ENCODE measurements at regions not wholly inside any gene's neighbourhood (a gene's known extent, or its start where the extent isn't known, plus 50 kb on each side); places are given as distances from the start of the nearest gene placed in this dataset.

GRCh38 chr10:120960725-120961124, 109.6 kb downstream of the WDR11 start:
- H3K4me3 ChIP-seq (ENCODE audit: low read depth in 1 of 2, low read length in 2 of 2) = no peak overlapping the region
- 94 to 95% methylated on average over 7 of the region's 7 CpGs for WGBS, 2 donors
- H3K27ac ChIP-seq (ENCODE audit: low read depth in 2 of 2, low read length in 1 of 2) = no peak overlapping the region
- peaks cover 3 to 11% of the 10 kb centered on the region in 2 donors for H3K4me1 ChIP-seq (ENCODE audit: control insufficient read depth in 2 of 2, insufficient read depth in 2 of 2, low read length in 1 of 2)
- H3K36me3 ChIP-seq (ENCODE audit: control insufficient read depth in 2 of 2, insufficient read depth in 2 of 2, low read length in 1 of 2) = no peaks in the 10 kb centered on the region
- no peaks in the 10 kb centered on the region for H3K27me3 ChIP-seq (ENCODE audit: control insufficient read depth in 1 of 2, insufficient read depth in 2 of 2, low read length in 2 of 2)
- no peaks in the 10 kb centered on the region for H3K9me3 ChIP-seq (ENCODE audit: control insufficient read depth in 2 of 2, insufficient read depth in 1 of 2, low read depth in 1 of 2, low read length in 1 of 2)

GRCh38 chr10:120961795-120962755, 110.9 kb downstream of the WDR11 start:
- no peaks in the 10 kb centered on the region for H3K27me3 ChIP-seq (ENCODE audit: control insufficient read depth in 1 of 2, insufficient read depth in 2 of 2, low read length in 2 of 2)
- no peaks in the 10 kb centered on the region for H3K9me3 ChIP-seq (ENCODE audit: control insufficient read depth in 2 of 2, insufficient read depth in 1 of 2, low read depth in 1 of 2, low read length in 1 of 2)
- no peak overlapping the region for H3K4me3 ChIP-seq (ENCODE audit: low read depth in 1 of 2, low read length in 2 of 2)
- WGBS, 2 donors = 78 to 83% methylated on average over 17 of the region's 17 CpGs
- H3K36me3 ChIP-seq (ENCODE audit: control insufficient read depth in 2 of 2, insufficient read depth in 2 of 2, low read length in 1 of 2) = no peaks in the 10 kb centered on the region
- H3K27ac ChIP-seq (ENCODE audit: low read depth in 2 of 2, low read length in 1 of 2) = no peak overlapping the region
- peaks cover 3 to 11% of the 10 kb centered on the region in 2 donors for H3K4me1 ChIP-seq (ENCODE audit: control insufficient read depth in 2 of 2, insufficient read depth in 2 of 2, low read length in 1 of 2)

GRCh38 chr10:120962756-120963593, 111.8 kb downstream of the WDR11 start:
- Histone ChIP-seq H3K4me1 (ENCODE audit: control insufficient read depth in 2 of 2, insufficient read depth in 2 of 2, low read length in 1 of 2) (peaks cover 3 to 11% of the 10 kb centered on the region in 2 donors), H3K36me3 (ENCODE audit: control insufficient read depth in 2 of 2, insufficient read depth in 2 of 2, low read length in 1 of 2) (no peaks in the 10 kb centered on the region), H3K27ac (ENCODE audit: low read depth in 2 of 2, low read length in 1 of 2) (no peak overlapping the region), H3K4me3 (ENCODE audit: low read depth in 1 of 2, low read length in 2 of 2) (no peak overlapping the region), H3K9me3 (ENCODE audit: control insufficient read depth in 2 of 2, insufficient read depth in 1 of 2, low read depth in 1 of 2, low read length in 1 of 2) (no peaks in the 10 kb centered on the region), H3K27me3 (ENCODE audit: control insufficient read depth in 1 of 2, insufficient read depth in 2 of 2, low read length in 2 of 2) (no peaks in the 10 kb centered on the region)
- 37 to 42% methylated on average over 23 of the region's 23 CpGs for WGBS, 2 donors

- 69 to 71% methylated on average over 5 of the region's 5 CpGs for WGBS, 2 donors
- H3K4me3 ChIP-seq (ENCODE audit: low read depth in 1 of 2, low read length in 2 of 2) = no peak overlapping the region
- H3K4me1 ChIP-seq (ENCODE audit: control insufficient read depth in 2 of 2, insufficient read depth in 2 of 2, low read length in 1 of 2) = peaks cover 3 to 11% of the 10 kb centered on the region in 2 donors
- no peaks in the 10 kb centered on the region for H3K36me3 ChIP-seq (ENCODE audit: control insufficient read depth in 2 of 2, insufficient read depth in 2 of 2, low read length in 1 of 2)
- H3K27me3 ChIP-seq (ENCODE audit: control insufficient read depth in 1 of 2, insufficient read depth in 2 of 2, low read length in 2 of 2) = no peaks in the 10 kb centered on the region
- no peak overlapping the region for H3K27ac ChIP-seq (ENCODE audit: low read depth in 2 of 2, low read length in 1 of 2)
- no peaks in the 10 kb centered on the region for H3K9me3 ChIP-seq (ENCODE audit: control insufficient read depth in 2 of 2, insufficient read depth in 1 of 2, low read depth in 1 of 2, low read length in 1 of 2)
Observed at GRCh38 chr10:120963594-120964220, 112.5 kb downstream of the WDR11 start.

- no peaks in the 10 kb centered on the region for H3K27me3 ChIP-seq (ENCODE audit: control insufficient read depth in 1 of 2, insufficient read depth in 2 of 2, low read length in 2 of 2)
- no peaks in the 10 kb centered on the region for H3K9me3 ChIP-seq (ENCODE audit: control insufficient read depth in 2 of 2, insufficient read depth in 1 of 2, low read depth in 1 of 2, low read length in 1 of 2)
- no peaks in the 10 kb centered on the region for H3K36me3 ChIP-seq (ENCODE audit: control insufficient read depth in 2 of 2, insufficient read depth in 2 of 2, low read length in 1 of 2)
- H3K4me1 ChIP-seq (ENCODE audit: control insufficient read depth in 2 of 2, insufficient read depth in 2 of 2, low read length in 1 of 2) = peaks cover 3 to 11% of the 10 kb centered on the region in 2 donors
- H3K27ac ChIP-seq (ENCODE audit: low read depth in 2 of 2, low read length in 1 of 2) = no peak overlapping the region
- WGBS, 2 donors = 88 to 91% methylated on average over 6 of the region's 6 CpGs
- no peak overlapping the region for H3K4me3 ChIP-seq (ENCODE audit: low read depth in 1 of 2, low read length in 2 of 2)
Observed at GRCh38 chr10:120966657-120967045, 115.5 kb downstream of the WDR11 start.

- no peak overlapping the region for H3K27ac ChIP-seq (ENCODE audit: low read depth in 2 of 2, low read length in 1 of 2)
- no peak overlapping the region for H3K4me3 ChIP-seq (ENCODE audit: low read depth in 1 of 2, low read length in 2 of 2)
- H3K4me1 ChIP-seq (ENCODE audit: control insufficient read depth in 2 of 2, insufficient read depth in 2 of 2, low read length in 1 of 2) = peaks cover 3 to 5% of the 10 kb centered on the region in 2 donors
- WGBS, 2 donors = 69 to 72% methylated on average over 5 of the region's 5 CpGs
- H3K9me3 ChIP-seq (ENCODE audit: control insufficient read depth in 2 of 2, insufficient read depth in 1 of 2, low read depth in 1 of 2, low read length in 1 of 2) = peaks cover 3 to 4% of the 10 kb centered on the region in 2 donors
- H3K27me3 ChIP-seq (ENCODE audit: control insufficient read depth in 1 of 2, insufficient read depth in 2 of 2, low read length in 2 of 2) = no peaks in the 10 kb centered on the region
- H3K36me3 ChIP-seq (ENCODE audit: control insufficient read depth in 2 of 2, insufficient read depth in 2 of 2, low read length in 1 of 2) = no peaks in the 10 kb centered on the region
Observed at GRCh38 chr10:120969219-120969645, 118.1 kb downstream of the WDR11 start.

- H3K4me1 ChIP-seq (ENCODE audit: control insufficient read depth in 2 of 2, insufficient read depth in 2 of 2, low read length in 1 of 2) = no peaks in the 10 kb centered on the region
- H3K9me3 ChIP-seq (ENCODE audit: control insufficient read depth in 2 of 2, insufficient read depth in 1 of 2, low read depth in 1 of 2, low read length in 1 of 2) = peaks cover 6 to 9% of the 10 kb centered on the region in 2 donors
- H3K27me3 ChIP-seq (ENCODE audit: control insufficient read depth in 1 of 2, insufficient read depth in 2 of 2, low read length in 2 of 2) = no peaks in the 10 kb centered on the region
- no peaks in the 10 kb centered on the region for H3K36me3 ChIP-seq (ENCODE audit: control insufficient read depth in 2 of 2, insufficient read depth in 2 of 2, low read length in 1 of 2)
- H3K27ac ChIP-seq (ENCODE audit: low read depth in 2 of 2, low read length in 1 of 2) = no peak overlapping the region
- no peak overlapping the region for H3K4me3 ChIP-seq (ENCODE audit: low read depth in 1 of 2, low read length in 2 of 2)
- 54 to 57% methylated on average over 9 of the region's 9 CpGs for WGBS, 2 donors
Observed at GRCh38 chr10:120970595-120971529, 119.7 kb downstream of the WDR11 start.

- Histone ChIP-seq H3K27ac (ENCODE audit: low read depth in 2 of 2, low read length in 1 of 2) (no peak overlapping the region), H3K9me3 (ENCODE audit: control insufficient read depth in 2 of 2, insufficient read depth in 1 of 2, low read depth in 1 of 2, low read length in 1 of 2) (peaks cover 6 to 9% of the 10 kb centered on the region in 2 donors), H3K27me3 (ENCODE audit: control insufficient read depth in 1 of 2, insufficient read depth in 2 of 2, low read length in 2 of 2) (peaks cover 0 to 3% of the 10 kb centered on the region in 2 donors), H3K4me1 (ENCODE audit: control insufficient read depth in 2 of 2, insufficient read depth in 2 of 2, low read length in 1 of 2) (no peaks in the 10 kb centered on the region), H3K4me3 (ENCODE audit: low read depth in 1 of 2, low read length in 2 of 2) (no peak overlapping the region), H3K36me3 (ENCODE audit: control insufficient read depth in 2 of 2, insufficient read depth in 2 of 2, low read length in 1 of 2) (no peaks in the 10 kb centered on the region)
- WGBS, 2 donors = 39 to 49% methylated on average over 2 of the region's 2 CpGs
Observed at GRCh38 chr10:120971671-120972070, 120.5 kb downstream of the WDR11 start.

Data from esophagus (tissue), 2 donors.